ENCODE measurements at regions not wholly inside any gene's neighbourhood (a gene's known extent, or its start where the extent isn't known, plus 50 kb on each side); places are given as distances from the start of the nearest gene placed in this dataset.

GRCh38 chr10:24149640-24150039, 59.3 kb upstream of the KIAA1217 start:
- no peak for DNase-seq

GRCh38 chr10:24150853-24151252, 58.1 kb upstream of the KIAA1217 start:
- DNase-seq, result no peak

DNA sequence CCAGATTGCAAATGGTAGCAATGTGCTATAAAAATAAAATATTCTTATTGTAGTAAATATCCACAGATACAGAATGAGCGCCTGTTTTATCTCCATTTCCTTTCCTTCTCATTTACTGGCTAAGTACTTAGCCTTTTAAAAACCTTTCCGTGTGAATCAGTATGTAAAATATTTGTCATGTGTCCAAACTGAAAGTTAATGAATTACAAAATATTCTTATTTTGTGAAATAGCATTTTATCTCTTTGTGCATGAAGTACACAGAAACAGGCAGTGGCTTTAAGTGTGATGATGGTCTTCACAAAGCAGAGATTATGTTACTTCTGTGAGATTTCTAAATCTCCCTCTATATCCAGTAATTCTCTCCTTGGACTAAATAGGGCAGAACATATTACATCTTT, 56.7 kb upstream of the KIAA1217 start:
- no peak for DNase-seq

GRCh38 chr10:24153031-24153430, 55.9 kb upstream of the KIAA1217 start:
- DNase-seq, result no peak

DNA sequence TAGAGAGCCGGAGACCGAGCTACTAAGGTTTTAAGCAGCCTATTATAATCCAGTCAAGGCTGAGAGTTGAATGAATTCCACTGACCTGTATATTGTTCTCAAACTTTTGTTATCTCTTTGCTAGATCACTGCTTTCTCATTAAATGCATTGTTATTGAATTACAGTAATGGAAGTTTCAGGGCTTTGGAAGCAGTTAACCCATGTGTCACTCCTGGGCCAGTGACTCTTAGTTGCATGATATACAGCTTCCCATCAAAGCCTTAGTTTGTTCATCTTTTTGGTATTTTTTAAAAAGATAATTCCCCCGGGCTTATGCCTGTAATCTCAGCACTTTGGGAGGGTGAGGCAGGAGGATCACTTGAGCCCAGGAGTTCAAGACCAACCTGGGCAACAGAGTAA, 55.4 kb upstream of the KIAA1217 start:
- DNase-seq, result no peak

GRCh38 chr10:24156686-24157085, 52.3 kb upstream of the KIAA1217 start:
- no peak for DNase-seq

- no peak for DNase-seq
These were observed 51.4 kb upstream of the KIAA1217 start for GRCh38 chr10:24157567-24157966.

Measured in CD4-positive, alpha-beta T cell treated with Interleukin-17A for 4 hours (primary cell).